K562 (cell line): ENCODE measurements at regions not wholly inside any gene's neighbourhood (a gene's known extent, or its start where the extent isn't known, plus 50 kb on each side); places are given as distances from the start of the nearest gene placed in this dataset.

Source experiments
- CEBPB ChIP-seq: fragments of 450-650 bp; IDR thresholded peaks from 2 replicates; pipeline ENCODE4 v1.6.1; 2016; ENCODE audit warnings: missing genetic modification characterization, missing compliant biosample characterization
- FOXK1 ChIP-seq: sonication (generic); formaldehyde crosslinking; IDR thresholded peaks from 2 replicates; pipeline ENCODE4 v1.8.0; 2022; ENCODE audit warnings: missing genetic modification reagents, mild to moderate bottlenecking, borderline replicate concordance
- POLR2A ChIP-seq: fragments of 450-650 bp; conservative IDR thresholded peaks from 2 replicates; pipeline ENCODE4 v1.6.1; 2016
- RHOXF2B ChIP-seq: fragments of 250-450 bp; sonication (Bioruptor Pico); conservative IDR thresholded peaks from 2 replicates; pipeline ENCODE4 v1.5.1; 2021
- SAFB ChIP-seq: fragments of 200-400 bp; formaldehyde crosslinking; IDR thresholded peaks from 2 replicates; pipeline ENCODE4 v1.6.1; 2017; ENCODE audit warnings: low read depth, low read length, borderline replicate concordance
- SNRNP70 ChIP-seq: fragments of 200-400 bp; formaldehyde crosslinking; optimal IDR thresholded peaks from 2 replicates; pipeline ENCODE3; 2017; ENCODE audit warnings: low read depth, low read length
- TOE1 ChIP-seq, 2 experiments: fragments of 450-650 bp in 1 of 2; sonication (generic) in 1 of 2; formaldehyde crosslinking in 1 of 2; IDR thresholded peaks; 2 replicates each; pipeline versions ENCODE4 v1.7.1 to v1.8.0; 2016 to 2022; ENCODE audit warnings: borderline replicate concordance in 2 of 2, mild to moderate bottlenecking in 2 of 2, antibody characterized with exemption in 1 of 2, inconsistent platforms in 1 of 2, low read depth in 1 of 2, missing genetic modification reagents in 1 of 2, moderate library complexity in 1 of 2
- TF ChIP-seq, protein P1 (sequence below): fragments of 450-650 bp; formaldehyde crosslinking; IDR thresholded peaks from 2 replicates; pipeline ENCODE4 v1.4.0; 2022; ENCODE audit warnings: mild to moderate bottlenecking, moderate library complexity
- TF ChIP-seq, protein P2 (sequence below): sonication (generic); formaldehyde crosslinking; IDR thresholded peaks from 2 replicates; pipeline ENCODE4 v1.8.1; 2022; ENCODE audit warnings: missing genetic modification reagents
- TF ChIP-seq, protein P3 (sequence below), 2 experiments: fragments of 450-650 bp; formaldehyde crosslinking in 1 of 2; IDR thresholded peaks; 2 replicates each; pipeline versions ENCODE4 v1.4.0 to v1.6.1; 2014 to 2020; ENCODE audit warnings: mild to moderate bottlenecking in 2 of 2, borderline replicate concordance in 1 of 2, low read depth in 1 of 2
- TF ChIP-seq, protein P4 (sequence below): sonication (generic); formaldehyde crosslinking; IDR thresholded peaks from 2 replicates; pipeline ENCODE4 v1.8.0; 2023; ENCODE audit warnings: mild to moderate bottlenecking, missing genetic modification reagents

DNA sequence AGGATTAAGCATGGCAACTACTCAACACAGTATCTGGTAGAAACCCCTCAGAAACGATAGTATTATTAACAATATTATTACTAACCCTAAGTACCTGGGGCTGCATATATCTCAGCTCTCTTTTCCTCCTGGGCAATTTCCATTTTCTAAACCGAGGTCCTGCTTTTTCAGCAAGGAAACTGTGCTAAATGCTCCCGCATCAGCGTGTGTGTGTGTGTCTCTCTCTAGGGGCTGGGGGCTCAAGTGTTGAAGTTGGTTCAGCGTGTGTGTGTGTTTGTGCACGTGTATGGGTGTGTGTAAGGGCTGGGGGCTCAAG is 169.3 kb upstream of the MAF start:
- no peak for TF ChIP-seq TOE1 (IDR thresholded peaks at IDR 0.05; ENCODE audit: borderline replicate concordance)
- no peak for TF ChIP-seq TOE1 (CRISPR knock-in tag; IDR thresholded peaks at IDR 0.05; ENCODE audit: borderline replicate concordance, low read depth)
- TF ChIP-seq RHOXF2B, result no peak
- no peak for TF ChIP-seq SNRNP70
- TF ChIP-seq, protein P1, sequence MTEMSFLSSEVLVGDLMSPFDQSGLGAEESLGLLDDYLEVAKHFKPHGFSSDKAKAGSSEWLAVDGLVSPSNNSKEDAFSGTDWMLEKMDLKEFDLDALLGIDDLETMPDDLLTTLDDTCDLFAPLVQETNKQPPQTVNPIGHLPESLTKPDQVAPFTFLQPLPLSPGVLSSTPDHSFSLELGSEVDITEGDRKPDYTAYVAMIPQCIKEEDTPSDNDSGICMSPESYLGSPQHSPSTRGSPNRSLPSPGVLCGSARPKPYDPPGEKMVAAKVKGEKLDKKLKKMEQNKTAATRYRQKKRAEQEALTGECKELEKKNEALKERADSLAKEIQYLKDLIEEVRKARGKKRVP, result no peak
- TF ChIP-seq FOXK1, result no peak
- TF ChIP-seq, protein P2, sequence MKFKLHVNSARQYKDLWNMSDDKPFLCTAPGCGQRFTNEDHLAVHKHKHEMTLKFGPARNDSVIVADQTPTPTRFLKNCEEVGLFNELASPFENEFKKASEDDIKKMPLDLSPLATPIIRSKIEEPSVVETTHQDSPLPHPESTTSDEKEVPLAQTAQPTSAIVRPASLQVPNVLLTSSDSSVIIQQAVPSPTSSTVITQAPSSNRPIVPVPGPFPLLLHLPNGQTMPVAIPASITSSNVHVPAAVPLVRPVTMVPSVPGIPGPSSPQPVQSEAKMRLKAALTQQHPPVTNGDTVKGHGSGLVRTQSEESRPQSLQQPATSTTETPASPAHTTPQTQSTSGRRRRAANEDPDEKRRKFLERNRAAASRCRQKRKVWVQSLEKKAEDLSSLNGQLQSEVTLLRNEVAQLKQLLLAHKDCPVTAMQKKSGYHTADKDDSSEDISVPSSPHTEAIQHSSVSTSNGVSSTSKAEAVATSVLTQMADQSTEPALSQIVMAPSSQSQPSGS (CRISPR knock-in tag), result no peak
- TF ChIP-seq, protein P3, sequence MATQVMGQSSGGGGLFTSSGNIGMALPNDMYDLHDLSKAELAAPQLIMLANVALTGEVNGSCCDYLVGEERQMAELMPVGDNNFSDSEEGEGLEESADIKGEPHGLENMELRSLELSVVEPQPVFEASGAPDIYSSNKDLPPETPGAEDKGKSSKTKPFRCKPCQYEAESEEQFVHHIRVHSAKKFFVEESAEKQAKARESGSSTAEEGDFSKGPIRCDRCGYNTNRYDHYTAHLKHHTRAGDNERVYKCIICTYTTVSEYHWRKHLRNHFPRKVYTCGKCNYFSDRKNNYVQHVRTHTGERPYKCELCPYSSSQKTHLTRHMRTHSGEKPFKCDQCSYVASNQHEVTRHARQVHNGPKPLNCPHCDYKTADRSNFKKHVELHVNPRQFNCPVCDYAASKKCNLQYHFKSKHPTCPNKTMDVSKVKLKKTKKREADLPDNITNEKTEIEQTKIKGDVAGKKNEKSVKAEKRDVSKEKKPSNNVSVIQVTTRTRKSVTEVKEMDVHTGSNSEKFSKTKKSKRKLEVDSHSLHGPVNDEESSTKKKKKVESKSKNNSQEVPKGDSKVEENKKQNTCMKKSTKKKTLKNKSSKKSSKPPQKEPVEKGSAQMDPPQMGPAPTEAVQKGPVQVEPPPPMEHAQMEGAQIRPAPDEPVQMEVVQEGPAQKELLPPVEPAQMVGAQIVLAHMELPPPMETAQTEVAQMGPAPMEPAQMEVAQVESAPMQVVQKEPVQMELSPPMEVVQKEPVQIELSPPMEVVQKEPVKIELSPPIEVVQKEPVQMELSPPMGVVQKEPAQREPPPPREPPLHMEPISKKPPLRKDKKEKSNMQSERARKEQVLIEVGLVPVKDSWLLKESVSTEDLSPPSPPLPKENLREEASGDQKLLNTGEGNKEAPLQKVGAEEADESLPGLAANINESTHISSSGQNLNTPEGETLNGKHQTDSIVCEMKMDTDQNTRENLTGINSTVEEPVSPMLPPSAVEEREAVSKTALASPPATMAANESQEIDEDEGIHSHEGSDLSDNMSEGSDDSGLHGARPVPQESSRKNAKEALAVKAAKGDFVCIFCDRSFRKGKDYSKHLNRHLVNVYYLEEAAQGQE (IDR thresholded peaks at IDR 0.05; ENCODE audit: borderline replicate concordance), result no peak
- TF ChIP-seq, protein P3 (CRISPR knock-in tag; IDR thresholded peaks at IDR 0.05; ENCODE audit: low read depth), result no peak
- no peak for TF ChIP-seq CEBPB (tag)
- TF ChIP-seq POLR2A, result no peak
- no peak for TF ChIP-seq SAFB
- TF ChIP-seq, protein P4, sequence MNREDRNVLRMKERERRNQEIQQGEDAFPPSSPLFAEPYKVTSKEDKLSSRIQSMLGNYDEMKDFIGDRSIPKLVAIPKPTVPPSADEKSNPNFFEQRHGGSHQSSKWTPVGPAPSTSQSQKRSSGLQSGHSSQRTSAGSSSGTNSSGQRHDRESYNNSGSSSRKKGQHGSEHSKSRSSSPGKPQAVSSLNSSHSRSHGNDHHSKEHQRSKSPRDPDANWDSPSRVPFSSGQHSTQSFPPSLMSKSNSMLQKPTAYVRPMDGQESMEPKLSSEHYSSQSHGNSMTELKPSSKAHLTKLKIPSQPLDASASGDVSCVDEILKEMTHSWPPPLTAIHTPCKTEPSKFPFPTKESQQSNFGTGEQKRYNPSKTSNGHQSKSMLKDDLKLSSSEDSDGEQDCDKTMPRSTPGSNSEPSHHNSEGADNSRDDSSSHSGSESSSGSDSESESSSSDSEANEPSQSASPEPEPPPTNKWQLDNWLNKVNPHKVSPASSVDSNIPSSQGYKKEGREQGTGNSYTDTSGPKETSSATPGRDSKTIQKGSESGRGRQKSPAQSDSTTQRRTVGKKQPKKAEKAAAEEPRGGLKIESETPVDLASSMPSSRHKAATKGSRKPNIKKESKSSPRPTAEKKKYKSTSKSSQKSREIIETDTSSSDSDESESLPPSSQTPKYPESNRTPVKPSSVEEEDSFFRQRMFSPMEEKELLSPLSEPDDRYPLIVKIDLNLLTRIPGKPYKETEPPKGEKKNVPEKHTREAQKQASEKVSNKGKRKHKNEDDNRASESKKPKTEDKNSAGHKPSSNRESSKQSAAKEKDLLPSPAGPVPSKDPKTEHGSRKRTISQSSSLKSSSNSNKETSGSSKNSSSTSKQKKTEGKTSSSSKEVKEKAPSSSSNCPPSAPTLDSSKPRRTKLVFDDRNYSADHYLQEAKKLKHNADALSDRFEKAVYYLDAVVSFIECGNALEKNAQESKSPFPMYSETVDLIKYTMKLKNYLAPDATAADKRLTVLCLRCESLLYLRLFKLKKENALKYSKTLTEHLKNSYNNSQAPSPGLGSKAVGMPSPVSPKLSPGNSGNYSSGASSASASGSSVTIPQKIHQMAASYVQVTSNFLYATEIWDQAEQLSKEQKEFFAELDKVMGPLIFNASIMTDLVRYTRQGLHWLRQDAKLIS (CRISPR knock-in tag), result no peak
